HCT116 (cell line): ENCODE measurements at regions not wholly inside any gene's neighbourhood (a gene's known extent, or its start where the extent isn't known, plus 50 kb on each side); places are given as distances from the start of the nearest gene placed in this dataset.
"Not testable (repeated sequence)": the region's sequence is repeated elsewhere in the genome, so short reads cannot be mapped to it uniquely, and the experiment has no call there.

Experiments used
- ATAC-seq: fragments of 200-7000 bp; cut with Tn5 transposase; 2 replicates; pipeline ENCODE4 v1.9.1; 2020; ENCODE audit warnings: mild to moderate bottlenecking, moderate library complexity
- BruUV-seq: library from RNA; stranded (reverse); fragments of 400-500 nt; replicated peaks from 2 replicates; lab custom pipeline; 2021; lab: Mats Ljungman, UMichigan
- CTCF ChIA-PET: fragments of 300-600 bp; sonication (Branson Sonifier 250); formaldehyde crosslinking; loops from one replicate; lab custom pipeline; 2021; ENCODE audit warnings: antibody characterized with exemption; lab: Charles Lee
- POLR2A ChIA-PET: fragments of 300-600, 350-600 bp; sonication (Branson Sonifier 250); formaldehyde crosslinking; loops from one replicate; lab custom pipeline; 2021; ENCODE audit warnings: antibody characterized with exemption; lab: Charles Lee
- RAD21 ChIA-PET, 2 experiments: fragments of 300-600 bp; sonication (Branson Sonifier 250); formaldehyde crosslinking; loops; one replicate each; lab custom pipeline; 2023; ENCODE audit warnings: low total read pairs in 2 of 2; ENCODE audit not compliant: uncharacterized antibody in 2 of 2, unreplicated experiment in 2 of 2, low non-redundant PET in 1 of 2; lab: Charles Lee
- DNase-seq: peaks from one replicate; pipeline ENCODE4 v3.0.0-alpha.2; 2010; ENCODE audit warnings: low read depth, low spot score
- H2AFZ ChIP-seq: fragments of 200-600 bp; shearing (Covaris generic), sonication (generic); 2 replicates; pipeline ENCODE4 v1.6.1; 2017; ENCODE audit warnings: low read depth, mixed run types, mixed read lengths, antibody characterized with exemption, low read length; ENCODE audit not compliant: poor library complexity, severe bottlenecking
- H3K27ac ChIP-seq: 2 replicates; pipeline ENCODE4 v1.5.1; 2012; ENCODE audit warnings: low read depth, low read length
- H3K27me3 ChIP-seq: fragments of 200-600 bp; sonication (generic); 2 replicates; pipeline ENCODE4 v1.6.1; 2016; ENCODE audit warnings: mixed run types, low read length, mixed read lengths; ENCODE audit not compliant: insufficient read depth
- H3K36me3 ChIP-seq, 2 experiments: fragments of 200-500 bp in 1 of 2; fragments of 200-600 bp in 1 of 2; sonication (Bioruptor generic) in 1 of 2; sonication (generic) in 1 of 2; 2 replicates each; pipeline versions ENCODE4 v1.5.1 to v1.6.1; 2014 to 2016; ENCODE audit warnings: low read length in 2 of 2, inconsistent platforms in 1 of 2, mixed read lengths in 1 of 2, mixed run types in 1 of 2; ENCODE audit not compliant: insufficient read depth in 2 of 2, control insufficient read depth in 1 of 2
- H3K4me1 ChIP-seq, 2 experiments: fragments of 200-600 bp in 1 of 2; sonication (generic) in 1 of 2; 2 replicates each; pipeline versions ENCODE4 v1.5.1 to v1.6.1; 2012 to 2017; ENCODE audit warnings: low read length in 2 of 2, inconsistent platforms in 1 of 2, mild to moderate bottlenecking in 1 of 2, mixed read lengths in 1 of 2, mixed run types in 1 of 2, moderate library complexity in 1 of 2; ENCODE audit not compliant: insufficient read depth in 2 of 2, control insufficient read depth in 1 of 2
- H3K4me2 ChIP-seq: fragments of 200-600 bp; sonication (generic); 2 replicates; pipeline ENCODE4 v1.6.1; 2017; ENCODE audit warnings: mixed run types, low read length, mixed read lengths
- H3K4me3 ChIP-seq, 2 experiments: fragments of 200-600 bp in 1 of 2; sonication (generic) in 1 of 2; replicated peaks in 1 of 2; 2 replicates each; pipeline ENCODE4 v1.5.1; 2011 to 2016; ENCODE audit warnings: low read length in 2 of 2, control low read depth in 1 of 2, low read depth in 1 of 2, mild to moderate bottlenecking in 1 of 2, mixed read lengths in 1 of 2, mixed run types in 1 of 2
- H3K79me2 ChIP-seq: fragments of 200-600 bp; sonication (generic); 2 replicates; pipeline ENCODE4 v1.6.1; 2017; ENCODE audit warnings: mild to moderate bottlenecking, mixed run types, low read length, moderate library complexity, mixed read lengths; ENCODE audit not compliant: insufficient read depth
- H3K9ac ChIP-seq: fragments of 200-600 bp; sonication (generic); 2 replicates; pipeline ENCODE4 v1.6.1; 2016; ENCODE audit warnings: low read length, mixed read lengths
- H3K9me2 ChIP-seq: fragments of 200-600 bp; sonication (generic), shearing (Covaris generic); 2 replicates; pipeline ENCODE4 v1.6.1; 2017; ENCODE audit warnings: mixed run types, mild to moderate bottlenecking, moderate library complexity; ENCODE audit not compliant: insufficient read depth
- H3K9me3 ChIP-seq, 2 experiments: fragments of 200-500 bp in 1 of 2; fragments of 200-600 bp in 1 of 2; sonication (Bioruptor generic) in 1 of 2; sonication (generic) in 1 of 2; 2 replicates each; pipeline ENCODE4 v1.6.1; 2014 to 2017; ENCODE audit warnings: low read length in 2 of 2, mixed read lengths in 2 of 2, inconsistent platforms in 1 of 2, low read depth in 1 of 2, mild to moderate bottlenecking in 1 of 2, mixed run types in 1 of 2, moderate library complexity in 1 of 2; ENCODE audit not compliant: control insufficient read depth in 1 of 2, insufficient read depth in 1 of 2
- H4K20me1 ChIP-seq: fragments of 200-600 bp; sonication (generic), shearing (Covaris generic); 2 replicates; pipeline ENCODE4 v1.6.1; 2017; ENCODE audit warnings: mixed run types, mild to moderate bottlenecking, moderate library complexity; ENCODE audit not compliant: insufficient read depth
- ELF1 ChIP-seq: IDR thresholded peaks from 2 replicates; pipeline ENCODE4 v1.6.1; 2012; ENCODE audit warnings: low read depth, borderline replicate concordance
- POLR2A ChIP-seq: IDR thresholded peaks from 2 replicates; pipeline ENCODE4 v1.7.0; 2011; ENCODE audit warnings: borderline replicate concordance; ENCODE audit not compliant: insufficient read depth, insufficient read length; ENCODE audit errors: extremely low read depth
- SIN3A ChIP-seq: IDR thresholded peaks from 2 replicates; pipeline ENCODE4 v1.6.1; 2012; ENCODE audit warnings: low read depth
- intact Hi-C: fragments of 100-400 bp; cut with micrococcal nuclease; formaldehyde crosslinking; loops from 2 replicates; pipeline ENCODE4 v1.10.0; 2022
- TF ChIP-seq, protein P1 (sequence below): IDR thresholded peaks from 2 replicates; pipeline ENCODE4 v1.6.1; 2012

DNA sequence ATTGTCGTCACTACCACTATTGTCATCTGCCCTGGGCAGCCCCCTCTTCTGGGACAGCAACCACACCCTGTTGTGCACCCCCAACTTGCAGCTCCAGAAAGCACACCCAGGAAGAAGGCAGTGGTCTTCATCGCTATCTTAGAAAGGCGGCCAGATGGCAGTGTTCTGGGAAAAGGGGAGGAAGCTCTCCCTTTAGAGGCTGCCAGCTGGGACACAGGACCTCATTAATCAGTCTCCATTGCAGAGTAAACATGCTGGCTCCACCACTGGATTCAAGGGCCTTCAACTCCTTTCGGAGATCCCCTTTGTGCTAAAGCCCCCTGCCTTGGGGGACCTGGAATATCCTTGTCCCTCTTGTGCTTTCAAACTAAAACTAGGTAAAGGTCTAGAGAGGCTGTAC, 199.3 kb upstream of the LINGO1 start:
- ChIA-PET RAD21 (no interaction called here), CTCF (interaction anchor here (1.3 to 2.2 kb wide), 2 partner anchors 10 to 289 kb away, joined by 4 to 8 read pairs; no protein-coding TSS in a partner anchor), POLR2A (interaction anchor here (0.7 kb wide), 1 partner anchor 288 kb away, joined by 3 read pairs; no protein-coding TSS in a partner anchor)
- Histone ChIP-seq H3K79me2 (no peaks in the 10 kb centered on the region), H2AFZ (no peak overlapping the region), H3K9me2 (no peaks in the 10 kb centered on the region), H3K27me3 (peaks cover 7% of the 10 kb centered on the region; the same call in 1 of the 2 replicates)
- DNase-seq, result no peak
- no TSS peak for BruUV-seq
- TF ChIP-seq ELF1 (no peak), POLR2A (no peak)
- TF ChIP-seq, all 23 proteins: peak for 0
- no peak overlapping the region for H3K27ac ChIP-seq
- H4K20me1 ChIP-seq, result no peaks in the 10 kb centered on the region
- intact Hi-C loops, result no loop called here
- peaks cover 0 to 6% of the 10 kb centered on the region in 2 experiments; a peak in 1 of 4 replicates for H3K4me1 ChIP-seq
- no peak overlapping the region for H3K4me2 ChIP-seq
- no peak for ATAC-seq
- no peak overlapping the region for H3K9ac ChIP-seq
- no peak overlapping the region for H3K4me3 ChIP-seq
- H3K36me3 ChIP-seq, result no peaks in the 10 kb centered on the region
- H3K9me3 ChIP-seq, result no peaks in the 10 kb centered on the region

DNA sequence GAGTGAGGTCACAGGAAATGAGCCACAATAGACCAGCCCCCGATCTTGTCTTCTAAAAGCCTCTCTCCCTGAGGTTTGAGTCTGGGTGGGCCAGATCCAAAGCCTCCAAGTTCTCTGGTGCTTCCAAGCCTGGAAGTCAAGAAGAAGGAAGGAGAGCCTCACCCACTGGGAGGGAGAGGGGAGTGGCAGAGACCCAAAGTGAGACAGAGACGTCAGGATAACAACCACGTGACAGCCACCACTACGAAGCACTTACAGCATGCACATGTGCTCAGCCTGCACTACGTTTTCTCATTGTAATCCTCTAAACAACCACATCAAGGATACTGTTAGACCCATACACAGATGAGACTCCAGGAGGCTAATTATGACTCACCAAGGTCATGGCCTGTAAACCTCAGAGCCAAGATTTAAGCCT, 197.3 kb upstream of the LINGO1 start:
- BruUV-seq, result no TSS peak
- H3K4me2 ChIP-seq, result no peak overlapping the region
- peak overlapping the region; percentile 57 for H2AFZ ChIP-seq

DNA sequence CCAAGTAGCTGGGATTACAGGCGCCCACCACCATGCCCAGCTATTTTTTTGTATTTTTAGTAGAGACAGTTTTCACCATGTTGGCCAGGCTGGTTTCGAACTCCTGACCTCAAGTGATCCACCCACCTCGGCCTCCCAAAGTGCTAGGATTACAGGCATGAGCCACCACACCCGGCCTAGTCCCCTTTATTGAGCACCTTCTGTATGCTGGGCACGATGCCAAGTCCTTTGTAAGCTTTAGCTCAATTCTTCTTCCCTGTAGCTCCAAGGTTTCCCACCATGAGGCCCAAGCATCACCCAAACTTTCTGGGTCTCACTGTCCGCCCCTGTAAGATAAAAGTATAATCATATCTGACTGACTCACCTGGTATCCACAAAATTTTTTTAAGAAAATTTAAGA, 196.6 kb upstream of the LINGO1 start:
- H2AFZ ChIP-seq, H3K9me3 ChIP-seq, H3K36me3 ChIP-seq, H3K4me1 ChIP-seq, H3K9ac ChIP-seq, DNase-seq, ATAC-seq, RAD21 ChIA-PET, H3K27me3 ChIP-seq, H3K4me3 ChIP-seq, H3K9me2 ChIP-seq, intact Hi-C loops, H3K79me2 ChIP-seq, H3K27ac ChIP-seq, H3K4me2 ChIP-seq, H4K20me1 ChIP-seq, POLR2A ChIA-PET, BruUV-seq: not testable (repeated sequence)
- CTCF ChIA-PET, result interaction anchor here (0.7 kb wide), 1 partner anchor 8 kb away, joined by 6 read pairs; no protein-coding TSS in a partner anchor

More for the DNA sequence above, 197.3 kb upstream of the LINGO1 start:
- intact Hi-C loops, result no loop called here
- ChIA-PET CTCF (interaction anchor here (0.7 kb wide), 1 partner anchor 9 kb away, joined by 6 read pairs; no protein-coding TSS in a partner anchor), POLR2A (no interaction called here), RAD21 (no interaction called here)
- H3K27ac ChIP-seq, result no peak overlapping the region
- ATAC-seq, result peak; percentile 71
- DNase-seq, result peak; percentile 6
- H4K20me1 ChIP-seq, result no peaks in the 10 kb centered on the region
- peaks cover 0 to 6% of the 10 kb centered on the region in 2 experiments; a peak in 1 of 4 replicates for H3K4me1 ChIP-seq
- no peaks in the 10 kb centered on the region for H3K79me2 ChIP-seq
- H3K4me3 ChIP-seq, result no peak overlapping the region
- no peaks in the 10 kb centered on the region for H3K9me2 ChIP-seq
- H3K9ac ChIP-seq, result no peak overlapping the region
- H3K27me3 ChIP-seq, result no peaks in the 10 kb centered on the region; the same call in 1 of the 2 replicates
- no peaks in the 10 kb centered on the region for H3K9me3 ChIP-seq
- TF ChIP-seq SIN3A, result no peak
- TF ChIP-seq, protein P1, sequence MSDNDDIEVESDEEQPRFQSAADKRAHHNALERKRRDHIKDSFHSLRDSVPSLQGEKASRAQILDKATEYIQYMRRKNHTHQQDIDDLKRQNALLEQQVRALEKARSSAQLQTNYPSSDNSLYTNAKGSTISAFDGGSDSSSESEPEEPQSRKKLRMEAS, result peak; percentile 54
- H3K36me3 ChIP-seq, result no peaks in the 10 kb centered on the region
